Loucy (cell line): ENCODE measurements at regions not wholly inside any gene's neighbourhood (a gene's known extent, or its start where the extent isn't known, plus 50 kb on each side); places are given as distances from the start of the nearest gene placed in this dataset.

Source experiments
- H2AFZ ChIP-seq: fragments of 200-600 bp; sonication (generic); 2 replicates; pipeline ENCODE4 v1.6.0; 2016; ENCODE audit warnings: antibody characterized with exemption, mild to moderate bottlenecking, low read length, moderate library complexity
- H3F3A ChIP-seq: fragments of 200-600 bp; 2 replicates; pipeline ENCODE4 v1.6.0; 2016; ENCODE audit warnings: antibody characterized with exemption, low read depth, mild to moderate bottlenecking
- H3K27me3 ChIP-seq: fragments of 200-600 bp; sonication (generic); 2 replicates; pipeline ENCODE4 v1.6.1; 2014; ENCODE audit warnings: low read length, mild to moderate bottlenecking; ENCODE audit not compliant: insufficient read depth, poor library complexity, severe bottlenecking
- H3K36me3 ChIP-seq: fragments of 200-600 bp; sonication (generic); 2 replicates; pipeline ENCODE4 v1.6.1; 2016; ENCODE audit warnings: low read length; ENCODE audit not compliant: insufficient read depth
- H3K4me1 ChIP-seq: fragments of 200-600 bp; sonication (generic); 2 replicates; pipeline ENCODE4 v1.5.1; 2014; ENCODE audit warnings: low read length, mild to moderate bottlenecking; ENCODE audit not compliant: insufficient read depth, poor library complexity, severe bottlenecking
- H3K4me2 ChIP-seq: fragments of 200-600 bp; sonication (generic); 2 replicates; pipeline ENCODE4 v1.6.0; 2014; ENCODE audit warnings: antibody characterized with exemption, low read length, low read depth, mild to moderate bottlenecking; ENCODE audit not compliant: poor library complexity, severe bottlenecking
- H3K4me3 ChIP-seq: fragments of 200-600 bp; sonication (generic); 2 replicates; pipeline ENCODE4 v1.5.1; 2014; ENCODE audit warnings: low read length, mild to moderate bottlenecking, mixed read lengths; ENCODE audit not compliant: poor library complexity, severe bottlenecking
- H3K79me2 ChIP-seq: fragments of 200-600 bp; sonication (generic); 2 replicates; pipeline ENCODE4 v1.6.1; 2014; ENCODE audit warnings: low read length; ENCODE audit not compliant: insufficient read depth
- H3K9ac ChIP-seq: fragments of 200-600 bp; sonication (generic); 2 replicates; pipeline ENCODE4 v1.6.0; 2014; ENCODE audit warnings: mild to moderate bottlenecking, low read depth, low read length, moderate library complexity; ENCODE audit not compliant: poor library complexity, severe bottlenecking
- H3K9me2 ChIP-seq: fragments of 200-600 bp; sonication (generic); replicated peaks from 2 replicates; pipeline ENCODE4 v1.6.1; 2016; ENCODE audit warnings: low read depth, low read length, mixed read lengths
- H3K9me3 ChIP-seq: fragments of 200-600 bp; sonication (generic); 2 replicates; pipeline ENCODE4 v1.6.1; 2014; ENCODE audit warnings: mild to moderate bottlenecking, antibody characterized with exemption, low read length, low read depth; ENCODE audit not compliant: insufficient read depth
- H4K20me1 ChIP-seq: fragments of 200-600 bp; sonication (generic); 2 replicates; pipeline ENCODE4 v1.6.0; 2014; ENCODE audit warnings: antibody characterized with exemption, low read length, mild to moderate bottlenecking; ENCODE audit not compliant: insufficient read depth, poor library complexity, severe bottlenecking
- EZH2phosphoT487 ChIP-seq: fragments of 200-600 bp; IDR thresholded peaks from 2 replicates; pipeline ENCODE4 v1.6.1; 2018; ENCODE audit warnings: antibody characterized with exemption, mild to moderate bottlenecking, moderate library complexity, borderline replicate concordance
- TF ChIP-seq, protein P1 (sequence below): fragments of 200-600 bp; sonication (generic); conservative IDR thresholded peaks from 2 replicates; pipeline ENCODE4 v1.5.1; 2014; ENCODE audit warnings: mild to moderate bottlenecking, antibody characterized with exemption, low read length

DNA sequence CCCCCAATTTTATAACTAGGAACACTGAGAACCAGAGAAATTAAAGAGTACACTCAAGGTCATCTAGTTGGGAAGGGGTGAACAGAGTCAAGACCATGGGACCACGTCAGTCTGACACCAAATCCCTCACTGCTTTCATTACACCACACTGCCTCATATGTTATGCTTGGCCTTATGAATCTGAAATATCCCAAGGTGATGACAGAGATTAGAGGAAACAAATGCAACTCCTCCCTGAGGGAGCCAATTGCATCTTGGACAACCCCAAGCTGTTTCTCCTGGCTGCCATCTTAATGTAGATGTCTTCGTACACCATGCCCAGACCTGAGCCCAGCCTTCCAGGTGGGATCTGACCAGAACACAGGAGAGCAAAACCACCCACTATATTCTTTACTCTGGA is 60.6 kb upstream of the ABCA1 start:
- Histone ChIP-seq H3K36me3 (no peaks in the 10 kb centered on the region), H3K27me3 (no peaks in the 10 kb centered on the region), H3K9me2 (no peaks in the 10 kb centered on the region), H3K9ac (no peak overlapping the region), H2AFZ (no peak overlapping the region), H3K79me2 (no peaks in the 10 kb centered on the region), H3K4me2 (no peak overlapping the region), H3K4me3 (no peak overlapping the region), H3F3A (peaks cover 3% of the 10 kb centered on the region; the same call in 1 of the 2 replicates), H3K9me3 (no peaks in the 10 kb centered on the region), H3K4me1 (peaks cover 62% of the 10 kb centered on the region), H4K20me1 (no peaks in the 10 kb centered on the region)
- no peak for TF ChIP-seq EZH2phosphoT487
- TF ChIP-seq, protein P1, sequence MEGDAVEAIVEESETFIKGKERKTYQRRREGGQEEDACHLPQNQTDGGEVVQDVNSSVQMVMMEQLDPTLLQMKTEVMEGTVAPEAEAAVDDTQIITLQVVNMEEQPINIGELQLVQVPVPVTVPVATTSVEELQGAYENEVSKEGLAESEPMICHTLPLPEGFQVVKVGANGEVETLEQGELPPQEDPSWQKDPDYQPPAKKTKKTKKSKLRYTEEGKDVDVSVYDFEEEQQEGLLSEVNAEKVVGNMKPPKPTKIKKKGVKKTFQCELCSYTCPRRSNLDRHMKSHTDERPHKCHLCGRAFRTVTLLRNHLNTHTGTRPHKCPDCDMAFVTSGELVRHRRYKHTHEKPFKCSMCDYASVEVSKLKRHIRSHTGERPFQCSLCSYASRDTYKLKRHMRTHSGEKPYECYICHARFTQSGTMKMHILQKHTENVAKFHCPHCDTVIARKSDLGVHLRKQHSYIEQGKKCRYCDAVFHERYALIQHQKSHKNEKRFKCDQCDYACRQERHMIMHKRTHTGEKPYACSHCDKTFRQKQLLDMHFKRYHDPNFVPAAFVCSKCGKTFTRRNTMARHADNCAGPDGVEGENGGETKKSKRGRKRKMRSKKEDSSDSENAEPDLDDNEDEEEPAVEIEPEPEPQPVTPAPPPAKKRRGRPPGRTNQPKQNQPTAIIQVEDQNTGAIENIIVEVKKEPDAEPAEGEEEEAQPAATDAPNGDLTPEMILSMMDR: no peak

DNA sequence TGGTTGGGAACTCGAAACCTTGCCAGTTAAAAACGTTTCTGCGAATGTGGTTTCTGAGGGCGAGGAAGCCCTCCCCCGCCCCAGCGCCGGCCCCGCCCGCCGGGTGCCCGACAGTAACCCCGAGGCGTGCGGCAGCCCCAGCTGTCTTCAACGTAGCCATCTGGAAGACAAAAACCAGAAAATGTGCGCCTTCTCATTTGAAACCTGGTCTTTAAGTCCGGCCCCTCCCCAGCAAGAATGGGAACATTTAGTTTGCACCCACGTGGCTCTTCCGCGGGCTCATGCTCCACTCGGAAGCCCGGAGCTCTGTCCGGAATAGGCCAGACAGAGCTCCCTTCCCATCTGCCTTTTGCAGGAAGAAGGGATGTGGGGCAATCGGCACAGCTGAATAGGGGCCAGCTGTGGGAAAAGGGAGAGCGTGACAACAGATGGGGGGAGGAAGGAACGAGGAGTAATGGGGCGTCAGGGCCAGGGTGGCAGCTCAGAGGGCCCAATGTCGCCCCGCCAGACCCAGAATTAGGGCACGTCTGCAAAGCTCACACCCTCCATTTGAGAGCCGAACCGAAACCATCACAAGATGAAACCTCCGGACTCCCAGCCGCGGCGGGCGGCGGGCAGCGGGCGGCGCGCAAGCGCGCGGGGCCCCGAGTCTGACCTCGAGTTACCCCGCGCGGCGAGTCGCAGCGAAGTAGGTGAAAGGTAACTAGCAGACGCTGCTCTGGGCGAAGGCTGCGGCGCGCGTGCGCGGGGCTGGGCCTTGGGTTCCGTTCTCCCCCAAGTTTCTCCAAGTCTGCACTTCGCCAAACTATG is 63.4 kb upstream of the ABCA1 start:
- no peak for TF ChIP-seq EZH2phosphoT487
- TF ChIP-seq, protein P1: no peak
- peaks cover 44% of the 10 kb centered on the region for H3K4me1 ChIP-seq

DNA sequence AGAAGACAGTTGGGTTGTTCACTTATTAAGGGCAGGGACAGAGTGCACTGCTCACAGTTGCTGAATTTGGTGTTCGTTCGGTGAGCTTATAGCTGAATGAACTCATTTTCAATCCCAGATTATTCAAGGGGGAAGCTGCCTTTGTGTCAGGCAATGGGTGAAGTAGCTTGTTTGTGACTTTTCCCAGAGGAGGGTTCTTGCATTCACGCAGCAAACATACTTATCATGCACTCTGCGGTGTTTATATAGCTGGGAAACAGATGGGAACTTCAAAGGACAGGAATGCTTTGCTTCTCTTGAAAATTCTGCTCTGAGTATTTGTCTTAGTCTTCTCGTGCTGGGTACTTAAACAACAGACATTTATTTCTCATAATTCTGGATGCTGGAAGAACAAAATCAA is 64.7 kb upstream of the ABCA1 start:
- H3K4me3 ChIP-seq: peak overlapping the region; percentile 77

More for the DNA sequence above, 63.4 kb upstream of the ABCA1 start:
- Histone ChIP-seq H3K79me2 (no peaks in the 10 kb centered on the region), H3K9me2 (no peaks in the 10 kb centered on the region), H4K20me1 (no peaks in the 10 kb centered on the region), H3K27me3 (no peaks in the 10 kb centered on the region), H2AFZ (peak overlapping the region; percentile 85), H3F3A (peaks cover 3% of the 10 kb centered on the region; the same call in 1 of the 2 replicates), H3K9ac (peak overlapping the region; percentile 81), H3K4me2 (peak overlapping the region; percentile 97), H3K4me3 (peak overlapping the region; percentile 77), H3K36me3 (no peaks in the 10 kb centered on the region), H3K9me3 (no peaks in the 10 kb centered on the region)

More for the DNA sequence above, 64.7 kb upstream of the ABCA1 start:
- Histone ChIP-seq H3K27me3 (no peaks in the 10 kb centered on the region), H3K9me3 (no peaks in the 10 kb centered on the region), H2AFZ (no peak overlapping the region), H3K4me1 (peaks cover 42% of the 10 kb centered on the region), H4K20me1 (no peaks in the 10 kb centered on the region), H3K36me3 (no peaks in the 10 kb centered on the region), H3F3A (peaks cover 3% of the 10 kb centered on the region; the same call in 1 of the 2 replicates), H3K9ac (peak overlapping the region; percentile 4), H3K9me2 (no peaks in the 10 kb centered on the region), H3K79me2 (no peaks in the 10 kb centered on the region), H3K4me2 (peak overlapping the region; percentile 97)
- TF ChIP-seq, protein P1: no peak
- TF ChIP-seq EZH2phosphoT487: no peak
